Amniotic epithelial cell (primary cell): ENCODE measurements at regions not wholly inside any gene's neighbourhood (a gene's known extent, or its start where the extent isn't known, plus 50 kb on each side); places are given as distances from the start of the nearest gene placed in this dataset.

Experiments used
- DNase-seq: peaks from one replicate; pipeline ENCODE4 v3.0.0-alpha.2; 2010; ENCODE audit warnings: low read depth

DNA sequence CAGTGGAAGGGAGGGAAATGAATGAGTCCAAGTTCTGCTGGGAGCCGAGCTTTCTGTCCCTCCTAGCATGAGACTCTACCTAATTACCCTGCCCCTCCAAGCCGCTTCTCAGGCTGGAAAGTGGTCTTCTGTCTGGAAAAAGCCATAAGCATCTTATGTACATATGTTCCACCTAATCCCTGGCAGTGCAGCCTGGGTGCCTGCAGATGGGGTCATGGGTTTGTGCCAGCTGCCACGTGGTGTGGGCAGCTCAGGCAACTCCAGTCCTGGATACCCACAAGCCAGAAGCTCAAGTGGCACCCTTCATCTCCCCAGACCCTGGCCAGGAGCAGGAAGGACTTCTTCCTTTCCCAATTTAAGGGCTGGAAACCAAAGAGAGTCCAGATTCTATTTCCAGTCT is 253.1 kb downstream of the LY86 start:
- DNase-seq, result no peak

DNA sequence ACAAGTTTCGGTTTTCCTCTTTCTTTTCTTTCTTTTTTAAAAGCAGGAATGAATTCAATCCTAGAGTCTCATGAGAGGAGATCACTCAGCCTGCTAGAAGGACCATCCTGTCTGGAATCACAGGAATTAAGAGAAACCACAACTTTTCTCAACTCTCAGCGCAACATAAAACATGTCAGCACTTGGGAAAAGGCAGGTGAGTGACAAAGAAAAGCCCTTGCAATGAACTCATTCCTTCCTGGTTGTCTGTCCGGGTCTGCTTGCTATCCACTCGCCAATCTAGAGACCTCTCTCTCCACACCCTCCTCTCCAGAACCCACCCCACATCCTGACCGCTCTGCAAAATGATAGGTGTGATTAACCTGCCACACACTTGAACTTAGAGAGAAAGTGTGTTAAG is 253.8 kb downstream of the LY86 start:
- peak; percentile 29 for DNase-seq

DNA sequence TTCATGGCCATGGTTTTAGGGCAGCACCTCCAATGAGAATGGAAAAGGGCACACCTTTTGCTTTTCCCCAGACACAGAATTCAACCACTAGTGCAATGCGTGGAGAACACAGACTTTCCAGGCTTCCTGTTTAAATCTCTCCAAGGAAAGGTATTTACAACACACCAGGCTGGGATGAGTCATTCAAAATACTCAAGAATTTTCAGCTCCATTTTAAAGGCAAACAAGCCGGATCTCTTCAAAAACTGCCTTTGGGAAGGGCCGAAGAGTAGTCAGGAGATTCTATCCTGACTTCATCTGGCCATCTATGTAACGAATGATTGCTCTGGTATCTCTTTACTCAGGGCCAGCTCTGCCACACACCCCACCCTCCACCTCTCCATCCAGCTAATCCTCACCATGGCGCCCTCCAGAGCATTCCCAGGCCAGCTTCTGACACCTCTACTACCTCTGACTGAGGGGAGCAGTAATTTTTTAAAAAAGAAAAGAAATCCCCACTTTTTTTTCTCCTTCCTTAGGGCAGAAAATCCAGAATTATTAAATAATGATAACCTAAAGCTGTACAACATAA is 254.6 kb downstream of the LY86 start:
- peak; percentile 52 for DNase-seq

DNA sequence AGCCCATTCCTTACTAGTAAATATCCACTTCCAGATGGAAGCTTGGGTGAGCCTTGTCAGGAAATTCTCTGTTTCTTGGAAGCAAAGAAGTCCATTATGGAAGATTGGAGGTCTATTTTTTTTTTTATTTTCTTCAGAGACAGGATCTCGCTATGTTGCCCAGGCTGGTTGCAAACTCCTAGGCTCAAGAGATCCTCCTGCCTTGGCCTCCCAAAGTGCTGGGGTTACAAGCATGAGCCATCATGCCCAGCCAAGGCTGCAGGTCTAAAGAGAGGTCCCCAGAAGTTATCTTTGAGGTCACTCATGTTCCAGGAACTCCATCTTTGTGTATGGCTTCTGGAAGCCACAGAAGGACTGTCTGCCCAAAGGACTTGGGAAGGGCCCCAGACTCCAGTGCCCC is 255.3 kb downstream of the LY86 start:
- DNase-seq, result no peak

DNA sequence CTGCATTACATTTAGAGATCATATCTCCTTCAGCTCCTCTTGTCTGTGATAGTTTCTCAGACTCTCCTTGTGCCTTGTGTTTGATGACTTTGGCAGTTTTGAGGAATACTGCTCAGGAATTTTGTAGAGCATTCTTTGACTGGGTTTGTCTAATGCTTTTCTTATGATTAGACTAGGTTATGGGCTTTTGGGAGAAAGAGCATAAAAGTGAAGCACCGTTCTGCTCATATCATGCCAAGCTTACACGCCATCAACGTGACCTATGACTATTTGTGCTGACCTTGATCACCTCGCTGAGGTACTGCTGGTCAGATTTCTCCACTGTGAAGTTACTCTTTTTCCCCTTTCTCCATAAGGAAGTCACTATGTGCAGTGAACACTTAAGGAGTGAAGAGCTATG is 256.0 kb downstream of the LY86 start:
- DNase-seq, result no peak

DNA sequence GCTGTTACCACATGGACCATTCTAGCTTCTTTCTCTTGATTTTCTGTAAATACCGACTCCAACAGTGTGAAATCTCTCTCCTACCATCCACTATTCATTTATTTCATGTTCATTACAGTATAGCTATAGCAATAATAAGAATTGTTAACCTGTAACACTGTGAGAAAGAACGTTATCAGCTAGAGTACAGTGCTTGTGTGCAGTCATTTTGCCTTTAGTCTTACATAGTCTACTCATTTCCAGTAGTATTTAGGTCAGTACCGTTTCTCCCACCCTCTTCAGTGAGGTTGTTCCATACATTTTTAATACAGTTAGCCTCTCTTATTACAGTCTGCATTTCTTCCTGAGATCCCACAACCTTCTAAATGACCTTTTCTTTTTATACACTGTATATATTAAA is 257.1 kb downstream of the LY86 start:
- no peak for DNase-seq

DNA sequence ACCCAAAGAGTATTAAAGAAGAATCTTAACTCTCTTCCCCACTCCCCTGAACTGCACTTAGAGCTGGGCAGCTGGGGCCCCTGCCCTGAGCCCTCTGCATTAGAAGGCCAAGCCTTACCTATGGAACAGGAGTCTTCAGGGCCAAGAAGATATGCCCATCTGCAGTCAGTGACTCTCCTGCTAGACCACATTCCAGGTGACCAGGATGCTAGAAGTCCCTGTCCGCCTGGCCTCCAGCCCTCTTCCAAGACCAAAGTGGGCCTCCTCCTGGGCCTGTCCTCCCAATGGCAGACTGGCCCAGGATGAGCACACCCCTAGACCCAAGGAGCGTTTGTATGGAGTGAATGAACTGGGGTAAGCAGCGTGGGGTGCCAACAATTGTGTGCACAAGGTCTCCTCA is 259.1 kb downstream of the LY86 start:
- no peak for DNase-seq

DNA sequence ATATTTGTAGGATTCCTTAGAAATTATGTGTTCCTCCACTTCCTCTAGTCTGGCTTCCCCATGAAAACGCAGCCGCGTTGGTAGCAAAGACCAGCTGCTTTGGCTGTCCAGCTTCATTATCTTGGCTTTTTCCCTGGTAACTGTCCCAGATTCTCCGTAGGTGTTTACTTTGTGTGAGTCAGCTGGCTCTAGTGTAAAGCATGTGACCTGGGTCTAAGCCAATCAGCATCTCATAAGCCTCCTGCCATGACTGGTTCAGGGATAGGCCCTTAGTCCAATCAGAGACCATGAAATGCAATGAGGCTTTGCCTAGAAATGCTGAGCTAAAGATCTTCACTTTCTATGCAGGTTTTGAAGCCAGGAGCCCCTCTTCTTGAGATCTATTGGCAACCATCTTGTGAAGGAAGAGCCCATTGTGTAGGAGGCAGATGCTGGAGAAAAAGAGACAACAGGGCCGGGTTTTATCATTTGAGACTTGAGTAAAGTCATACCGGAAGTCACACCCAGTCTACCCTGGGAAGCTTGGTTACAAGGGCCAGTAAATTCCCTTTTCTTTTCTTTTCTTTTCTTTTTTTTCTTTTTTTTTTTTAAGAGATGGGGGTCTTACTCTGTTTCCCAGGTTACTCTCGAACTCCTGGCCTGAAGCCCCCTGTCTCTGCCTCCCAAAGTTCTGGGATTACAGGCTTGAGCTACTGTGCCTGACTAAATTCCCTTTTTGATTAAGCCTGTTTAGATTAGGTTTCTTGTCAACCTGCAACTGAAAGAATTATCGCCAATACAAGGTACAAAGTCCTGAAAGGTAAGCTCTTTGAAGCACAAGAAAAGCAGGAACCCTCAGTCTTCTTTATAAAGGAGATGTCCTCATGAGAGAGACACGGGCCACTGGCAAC is 256.5 kb upstream of the RREB1 start:
- DNase-seq, result peak; percentile 86

DNA sequence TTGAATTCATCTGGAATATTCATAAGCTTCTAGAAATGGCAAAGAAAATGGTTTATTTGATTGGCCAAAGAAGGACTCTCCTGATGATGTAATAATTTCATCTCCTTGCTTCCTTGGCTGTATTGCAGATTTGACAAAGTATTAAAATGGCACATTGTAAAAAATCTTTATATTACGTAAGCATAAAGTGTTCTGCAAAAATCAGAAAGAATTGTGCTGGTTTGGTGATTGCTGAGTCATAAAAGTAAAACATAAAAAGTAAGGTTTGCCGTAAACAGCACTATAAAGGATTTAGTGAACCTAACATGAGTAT is 255.9 kb upstream of the RREB1 start:
- DNase-seq, result no peak

DNA sequence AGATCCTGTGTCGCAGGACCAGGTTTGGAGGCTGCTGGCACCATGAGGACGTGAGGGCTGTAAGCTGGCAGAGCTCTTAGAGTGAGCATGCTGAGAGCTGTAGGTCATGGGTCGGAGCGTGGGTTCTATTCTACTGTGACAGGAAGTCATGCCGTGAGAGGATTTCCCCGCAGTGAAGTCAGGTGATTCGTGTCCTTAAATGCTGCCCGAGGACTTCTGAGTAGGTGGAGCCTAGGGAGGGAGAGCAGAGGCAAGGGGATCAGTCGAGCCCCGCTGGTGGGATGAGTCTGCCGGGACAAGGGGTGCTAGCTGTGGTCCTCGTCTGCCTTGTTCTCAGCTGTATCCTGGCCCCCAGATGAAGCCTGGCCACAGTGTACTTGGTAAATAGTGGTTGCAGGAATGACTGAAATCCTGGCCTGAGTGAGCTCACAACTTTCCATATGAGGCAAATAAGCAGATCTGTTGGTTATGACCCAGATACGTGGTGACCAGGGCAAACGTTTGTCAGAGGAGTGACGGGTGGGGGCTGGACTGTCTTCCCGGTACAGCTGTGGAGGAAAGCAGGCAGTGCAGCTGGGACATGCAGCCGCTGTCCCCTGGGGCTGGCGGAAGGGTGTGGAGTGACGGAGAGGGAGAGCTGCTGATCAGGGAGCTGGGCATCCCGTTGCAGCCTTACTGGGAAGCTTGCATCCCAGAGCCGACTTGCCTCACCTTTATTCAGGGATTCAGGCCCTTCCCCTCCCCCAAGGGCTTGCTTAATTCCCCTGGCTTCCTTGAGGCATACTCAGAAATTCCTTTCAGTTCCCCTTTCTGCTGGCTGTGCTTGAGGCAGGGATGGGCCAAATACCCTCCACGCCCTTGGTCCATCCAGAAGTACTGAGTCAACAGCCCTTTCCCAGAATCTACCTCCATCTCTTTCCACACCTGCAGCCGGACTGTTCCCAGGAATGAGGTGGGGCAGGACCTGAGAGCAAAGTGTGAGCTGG is 250.9 kb upstream of the RREB1 start:
- peak; percentile 22 for DNase-seq

DNA sequence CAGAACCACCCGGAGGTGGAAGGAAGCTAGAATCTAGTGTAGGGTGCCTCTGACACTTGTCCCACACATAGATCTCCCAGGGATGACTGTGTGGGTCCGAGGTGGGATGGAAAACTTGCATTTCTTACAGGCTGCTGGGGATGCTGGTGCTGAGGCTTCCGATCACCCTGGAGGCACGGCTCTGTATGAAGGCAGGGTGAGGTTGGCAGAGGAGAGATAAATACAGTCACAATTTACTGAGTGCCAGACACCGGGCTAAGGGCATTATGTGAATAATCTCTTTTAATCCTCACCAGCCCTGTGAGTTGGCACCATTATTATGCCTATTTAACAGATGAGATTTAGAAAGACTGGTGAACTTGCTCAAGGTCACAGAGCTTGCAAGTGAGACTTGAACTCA is 250.2 kb upstream of the RREB1 start:
- no peak for DNase-seq

DNA sequence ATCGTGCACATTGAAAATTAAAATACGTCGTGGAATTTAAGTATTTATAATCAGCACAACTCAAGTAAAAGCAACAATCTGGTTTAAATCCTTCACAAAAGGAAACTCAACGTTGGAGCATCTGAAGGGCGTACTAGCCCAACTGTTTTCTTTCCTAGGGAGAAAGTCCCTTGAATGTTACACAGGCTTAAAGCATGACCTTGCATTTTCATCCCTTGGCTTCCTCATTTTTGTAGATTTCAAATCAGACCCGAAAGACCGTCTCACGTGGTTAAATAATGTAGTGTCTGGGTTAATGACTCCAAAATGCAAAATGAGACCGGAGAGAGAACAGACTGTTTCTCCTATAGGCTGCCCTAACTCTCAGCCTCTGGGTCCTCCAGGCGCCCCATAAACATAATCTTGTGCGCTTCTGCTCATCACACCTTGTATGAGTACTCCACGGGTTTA is 249.2 kb upstream of the RREB1 start:
- DNase-seq, result no peak

DNA sequence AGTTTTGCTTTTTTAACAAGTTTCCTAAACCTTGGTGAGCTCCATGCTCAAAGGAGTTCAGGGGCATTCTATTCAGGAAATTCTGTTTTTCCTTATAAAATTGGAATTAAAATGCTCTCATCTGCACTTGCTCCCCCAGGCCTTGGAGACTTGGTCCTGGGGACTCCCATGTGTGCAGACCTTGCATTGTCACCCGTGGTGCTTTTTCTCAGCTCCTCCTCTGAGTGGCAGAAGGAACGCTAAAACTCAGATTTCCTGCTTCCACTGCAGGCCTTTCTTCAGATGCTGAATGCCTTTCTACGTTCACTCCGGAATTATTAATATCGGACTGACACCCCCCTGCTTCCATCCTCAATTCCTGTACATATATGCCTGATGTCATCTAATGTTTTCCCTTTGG is 248.7 kb upstream of the RREB1 start:
- DNase-seq, result no peak

DNA sequence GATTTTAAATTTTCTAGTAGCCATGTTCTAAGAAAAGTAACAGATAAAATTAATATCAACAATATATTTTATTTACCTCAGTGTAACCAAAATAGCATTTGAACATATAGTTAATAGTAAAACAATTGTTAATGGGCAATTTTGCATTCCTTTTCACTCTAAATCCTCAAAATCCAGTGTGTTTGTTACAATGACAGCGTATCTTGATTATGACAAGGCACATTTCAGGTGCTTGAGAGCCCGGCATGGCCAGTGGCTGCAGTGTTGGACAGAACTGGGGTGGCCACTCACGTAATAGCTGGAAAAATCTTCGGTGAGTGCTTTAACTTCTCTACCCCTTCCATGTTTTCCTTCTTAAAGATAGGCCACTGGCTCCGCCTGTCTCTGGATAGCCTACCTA is 248.0 kb upstream of the RREB1 start:
- no peak for DNase-seq

DNA sequence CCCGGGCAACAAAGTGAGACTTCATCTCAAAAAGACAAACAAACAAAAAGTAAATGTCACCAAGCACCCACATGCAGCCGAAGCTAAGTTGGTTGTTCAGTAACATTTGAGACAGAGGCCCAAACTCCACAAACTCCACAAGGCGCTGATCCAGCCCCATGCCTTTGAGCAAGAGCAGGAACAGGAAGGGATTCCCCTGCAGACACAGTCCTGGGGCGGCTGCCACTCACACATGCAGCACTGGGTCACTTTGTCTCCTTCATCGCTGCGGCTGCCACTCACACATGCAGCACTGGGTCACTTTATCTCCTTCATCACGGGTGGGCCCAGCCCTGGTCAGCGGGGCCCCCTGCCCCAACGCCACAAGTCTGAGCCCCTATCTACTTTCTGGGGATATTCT is 246.9 kb upstream of the RREB1 start:
- no peak for DNase-seq

DNA sequence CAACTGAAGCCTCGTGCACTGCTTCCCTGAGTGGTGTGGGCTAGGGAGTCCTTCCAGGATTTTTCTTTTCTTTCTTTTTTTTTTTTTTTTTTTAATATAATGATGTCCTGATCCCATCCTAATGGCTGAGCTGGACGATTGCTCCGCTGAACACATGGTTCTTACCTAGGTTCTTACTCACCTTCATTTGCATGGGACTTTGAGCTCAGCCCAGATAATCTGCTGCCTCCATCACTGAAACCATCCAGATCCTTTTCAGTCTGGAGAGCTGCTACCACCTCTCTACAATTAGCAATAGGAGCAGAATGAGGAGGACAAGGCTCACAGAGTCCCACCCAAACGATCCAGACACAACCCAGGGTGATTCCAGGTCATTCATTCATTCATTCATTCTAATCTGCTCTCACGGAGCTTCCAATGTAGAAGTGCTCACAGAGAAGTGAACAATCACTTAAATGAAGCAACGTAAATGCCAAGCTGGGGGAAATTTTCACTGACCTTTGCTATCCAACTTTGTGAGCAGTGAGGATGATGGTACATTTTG is 246.3 kb upstream of the RREB1 start:
- DNase-seq, result no peak

DNA sequence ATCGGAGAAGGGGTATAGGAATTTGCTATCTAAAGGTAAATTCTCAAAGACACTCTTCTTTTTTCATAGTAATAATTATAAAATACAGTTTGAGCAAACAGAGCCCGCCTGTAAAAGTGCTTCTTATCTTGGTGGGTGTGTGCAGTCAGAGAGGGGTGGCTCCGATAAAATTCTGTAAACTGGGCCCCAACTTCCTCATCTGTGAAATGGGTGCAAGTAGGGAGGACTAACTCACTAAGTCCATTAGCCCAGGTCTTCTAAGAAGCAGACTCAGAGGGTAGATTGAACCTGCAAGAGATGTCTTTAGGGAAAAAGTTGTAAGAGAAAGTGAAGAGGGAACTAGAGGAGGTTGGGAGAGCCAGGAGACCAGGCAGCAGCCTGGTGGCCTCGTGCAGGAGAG is 245.8 kb upstream of the RREB1 start:
- no peak for DNase-seq

DNA sequence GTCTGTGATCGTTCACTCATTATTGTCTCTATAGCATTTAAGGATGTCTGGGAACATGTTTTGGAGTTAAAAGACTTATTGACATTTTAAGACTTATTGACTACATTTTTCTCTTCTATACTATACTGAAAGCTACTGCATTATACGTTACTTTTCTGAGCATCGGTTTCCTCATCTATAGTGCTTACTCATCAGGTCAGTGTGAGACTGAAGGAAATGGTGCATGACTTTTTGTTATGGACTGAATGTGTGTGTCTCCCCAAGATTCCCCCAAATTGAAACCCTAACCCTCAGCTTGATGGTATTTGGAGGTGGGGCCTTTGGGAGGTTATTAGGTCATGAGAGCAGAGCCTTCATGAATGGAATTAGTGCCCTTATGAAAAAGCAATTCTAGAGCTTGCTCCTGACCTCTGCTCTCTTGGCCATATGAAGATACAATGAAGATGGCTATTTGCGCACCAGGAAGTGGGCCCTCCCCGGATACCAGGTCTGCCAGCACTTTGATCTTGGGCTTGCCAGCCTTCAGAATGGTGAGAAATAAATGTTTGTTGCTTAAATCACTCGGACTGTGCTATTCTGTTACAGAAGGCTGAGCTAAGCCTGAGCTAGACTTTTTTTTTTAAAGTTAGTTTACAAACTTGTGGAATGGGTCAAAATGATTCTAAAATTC is 243.7 kb upstream of the RREB1 start:
- no peak for DNase-seq

DNA sequence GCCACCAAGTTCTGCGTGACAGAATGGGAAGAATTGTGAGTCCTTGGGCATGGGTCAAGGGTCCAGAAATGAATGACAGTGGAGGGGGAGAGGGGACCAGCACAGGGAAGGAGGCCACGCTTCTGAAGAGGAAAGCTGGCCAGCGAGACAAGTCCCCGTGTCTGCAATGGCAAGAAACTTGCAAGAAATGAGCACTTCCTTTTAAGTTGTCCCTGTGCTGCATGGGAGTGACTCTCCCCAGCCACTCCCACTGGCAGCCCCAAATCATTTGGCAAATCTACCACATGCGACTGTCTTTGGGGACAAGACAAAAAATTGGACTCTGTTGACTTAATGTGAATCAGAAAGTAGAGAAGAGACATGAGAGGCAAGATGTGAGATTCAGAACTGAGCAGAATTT is 242.2 kb upstream of the RREB1 start:
- DNase-seq, result no peak

DNA sequence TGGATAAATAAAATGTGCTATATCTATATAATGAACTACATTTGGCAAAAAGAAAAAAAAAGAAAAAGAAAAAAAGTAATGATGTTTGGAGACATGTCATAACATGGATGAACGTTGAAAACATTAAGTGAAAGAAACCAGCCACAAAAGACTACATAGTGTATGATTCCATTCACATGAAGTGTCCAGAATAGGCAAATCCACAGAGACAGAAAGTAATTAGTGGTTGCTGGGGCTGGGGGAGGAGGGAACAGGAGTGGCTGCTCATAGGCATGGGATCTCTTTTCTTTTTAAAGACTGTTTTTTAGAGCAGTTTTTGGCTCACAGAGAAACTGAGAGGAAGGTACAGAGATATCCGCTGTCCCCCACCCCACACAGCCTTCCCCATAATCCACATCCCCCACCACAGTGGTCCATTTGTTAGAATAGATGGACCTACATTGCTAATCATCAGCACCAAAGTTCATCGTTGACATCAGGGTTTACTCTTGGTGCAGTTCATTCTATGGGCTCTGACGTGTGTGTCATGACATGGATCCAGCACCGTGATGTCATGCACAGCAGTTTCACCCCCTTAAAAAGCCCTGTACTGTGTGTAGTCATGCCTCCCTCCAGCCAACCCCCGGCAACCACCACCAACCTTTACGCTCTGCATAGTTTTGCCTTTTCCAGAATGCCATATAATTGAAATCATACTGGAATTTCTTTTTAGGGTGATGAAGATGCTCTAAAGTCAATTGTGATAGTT is 240.9 kb upstream of the RREB1 start:
- no peak for DNase-seq

DNA sequence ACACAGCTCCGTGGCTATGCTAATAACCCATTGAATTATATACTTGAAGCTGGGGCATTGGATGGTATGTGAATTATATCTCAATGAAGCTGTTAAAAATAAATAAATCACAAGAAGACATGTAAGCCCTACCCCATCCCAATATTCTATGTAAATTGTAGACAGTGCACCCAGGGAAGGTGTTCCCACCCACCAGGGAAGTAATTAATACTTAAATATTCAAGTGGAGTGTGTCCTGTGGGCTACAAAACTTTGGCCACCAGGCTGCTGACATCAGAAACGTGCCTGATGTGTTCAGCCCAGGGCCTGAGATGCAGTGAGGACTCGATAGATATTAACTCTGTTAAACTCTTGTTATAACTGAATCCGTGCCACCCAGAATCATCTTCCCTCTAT is 240.4 kb upstream of the RREB1 start:
- DNase-seq, result no peak
